Fibroblast of upper back skin (primary cell): ENCODE measurements at regions not wholly inside any gene's neighbourhood (a gene's known extent, or its start where the extent isn't known, plus 50 kb on each side); places are given as distances from the start of the nearest gene placed in this dataset.
"Not testable (repeated sequence)": the region's sequence is repeated elsewhere in the genome, so short reads cannot be mapped to it uniquely, and the experiment has no call there.

Experiments used
- DNase-seq: peaks from one replicate; pipeline ENCODE4 v3.0.0-alpha.2; 2013

DNA sequence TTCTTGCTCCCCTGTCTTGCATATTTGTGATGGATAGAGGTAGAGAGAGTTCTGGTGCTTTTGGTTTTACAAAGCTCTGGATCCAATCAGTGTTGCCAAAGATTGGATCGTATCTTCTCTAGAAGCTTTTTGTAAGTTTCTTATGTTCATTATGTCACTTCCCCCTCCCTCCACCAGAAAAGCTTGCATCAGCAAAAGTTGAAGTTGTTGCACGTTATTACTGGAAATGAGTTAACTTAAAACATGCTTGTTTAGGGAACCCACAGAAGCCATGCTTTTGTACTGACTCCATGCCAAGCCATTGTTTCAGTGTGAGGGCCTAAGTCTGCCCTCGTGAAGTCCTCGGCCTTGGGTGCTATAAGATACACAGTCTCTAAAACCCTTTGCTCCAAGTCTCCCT is 186.5 kb downstream of the ERCC6L2 start:
- peak; percentile 77 for DNase-seq

DNA sequence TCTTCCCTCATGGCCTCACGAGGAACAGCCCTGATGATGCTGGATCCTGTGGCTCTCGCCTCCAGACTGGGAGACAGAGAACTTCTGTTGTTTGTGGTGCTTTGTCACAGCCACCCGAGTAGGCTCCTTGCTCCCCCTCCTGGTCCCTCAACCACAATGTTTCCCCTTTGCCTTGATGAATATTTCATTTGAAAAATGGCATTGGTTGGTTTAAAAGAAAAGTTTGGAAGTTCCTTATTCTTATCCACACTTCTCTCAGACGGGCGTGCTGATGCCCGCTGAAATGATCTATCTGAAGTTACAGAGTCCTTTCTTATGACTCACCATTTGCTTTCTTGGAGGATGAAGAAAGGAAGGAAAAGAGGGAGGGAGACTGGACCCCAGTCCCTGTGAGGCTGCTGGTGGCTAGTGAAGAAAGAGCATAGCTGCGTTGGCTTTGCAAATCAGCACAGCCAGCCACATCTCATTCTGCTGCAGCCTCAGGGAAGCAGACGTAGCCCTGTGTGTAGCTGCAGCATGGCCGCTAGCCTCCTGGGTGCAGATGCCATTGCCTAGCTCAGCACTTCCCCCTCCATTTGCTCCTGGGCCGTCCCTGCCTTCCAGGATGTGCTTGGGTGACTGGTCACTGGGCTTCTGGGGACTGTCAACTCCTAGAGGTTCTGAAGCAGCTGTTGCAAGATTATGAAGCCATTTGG is 185.9 kb downstream of the ERCC6L2 start:
- peak; percentile 88 for DNase-seq

DNA sequence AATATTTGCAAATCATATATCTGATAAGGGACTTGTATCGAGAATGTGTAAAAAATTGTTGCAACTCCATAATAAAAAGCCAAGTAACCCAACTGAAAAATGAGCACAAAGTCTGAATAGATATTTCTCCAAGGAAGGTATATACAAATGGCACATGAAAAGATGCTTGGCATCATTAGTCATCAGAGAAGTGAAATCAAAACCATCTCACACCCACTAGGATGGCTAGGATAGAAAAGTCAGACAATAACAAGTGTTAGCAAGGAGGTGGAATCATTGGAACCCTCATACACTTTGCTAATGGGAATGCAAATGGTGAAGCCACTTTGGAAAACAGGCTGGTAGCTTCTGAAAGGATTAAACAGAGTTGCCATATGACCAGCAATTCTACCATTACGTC is 182.7 kb downstream of the ERCC6L2 start:
- DNase-seq = no peak

DNA sequence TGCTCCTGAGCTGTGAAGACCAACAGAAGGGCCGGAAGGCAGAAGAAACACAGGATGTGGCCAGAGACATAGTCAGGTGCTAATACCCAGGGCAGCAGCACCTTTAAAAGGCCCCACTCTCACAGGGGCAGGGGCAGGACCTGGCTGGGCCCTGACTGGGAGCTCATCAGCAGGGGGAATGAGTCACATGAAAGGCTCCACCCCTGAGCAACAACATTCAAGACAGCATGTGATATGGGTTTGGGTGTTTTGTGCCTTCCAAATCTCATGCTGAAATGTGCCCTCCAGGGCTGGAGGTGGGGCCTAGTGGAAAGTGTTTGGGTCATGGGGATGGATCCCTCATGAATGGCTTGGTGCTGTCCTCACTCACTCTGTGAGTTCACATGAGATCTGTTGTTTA is 181.7 kb downstream of the ERCC6L2 start:
- no peak for DNase-seq

DNA sequence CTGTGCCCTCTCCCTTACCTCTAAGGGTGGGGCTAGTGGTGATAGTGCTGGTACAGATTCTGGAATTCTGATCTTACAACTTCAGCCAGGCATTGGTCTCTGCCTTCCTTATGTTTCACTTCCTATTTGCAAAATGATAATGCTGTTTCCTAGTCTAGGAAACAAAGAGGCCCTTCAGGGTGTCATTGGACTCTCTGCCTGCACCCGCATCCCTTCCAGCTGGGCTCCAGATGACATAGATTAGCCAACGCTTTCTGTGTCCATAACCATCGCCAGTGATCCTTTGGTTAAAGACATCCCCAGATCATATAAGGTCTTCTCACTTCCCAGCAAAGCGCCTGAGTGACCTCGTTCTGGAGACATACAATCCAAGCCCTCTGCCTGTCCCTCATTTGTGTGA is 180.7 kb downstream of the ERCC6L2 start:
- DNase-seq = peak; percentile 6

DNA sequence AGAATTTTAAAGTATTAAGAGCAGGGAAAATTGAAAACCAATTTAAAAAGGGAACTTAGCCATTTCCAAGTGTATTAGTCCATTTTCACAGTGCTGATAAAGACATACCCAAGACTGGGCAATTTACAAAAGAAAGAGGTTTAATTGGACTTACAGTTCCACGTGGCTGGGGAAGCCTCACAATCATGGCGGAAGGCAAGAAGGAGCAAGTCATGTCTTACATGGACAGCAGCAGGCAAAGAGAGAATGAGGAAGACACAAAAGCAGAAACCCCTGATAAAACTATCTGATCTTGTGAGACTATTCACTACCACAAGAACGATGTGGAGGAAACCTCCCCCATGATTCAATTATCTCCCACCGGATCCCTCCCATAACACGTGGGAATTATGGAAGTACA is 178.8 kb downstream of the ERCC6L2 start:
- not testable (repeated sequence) for DNase-seq

DNA sequence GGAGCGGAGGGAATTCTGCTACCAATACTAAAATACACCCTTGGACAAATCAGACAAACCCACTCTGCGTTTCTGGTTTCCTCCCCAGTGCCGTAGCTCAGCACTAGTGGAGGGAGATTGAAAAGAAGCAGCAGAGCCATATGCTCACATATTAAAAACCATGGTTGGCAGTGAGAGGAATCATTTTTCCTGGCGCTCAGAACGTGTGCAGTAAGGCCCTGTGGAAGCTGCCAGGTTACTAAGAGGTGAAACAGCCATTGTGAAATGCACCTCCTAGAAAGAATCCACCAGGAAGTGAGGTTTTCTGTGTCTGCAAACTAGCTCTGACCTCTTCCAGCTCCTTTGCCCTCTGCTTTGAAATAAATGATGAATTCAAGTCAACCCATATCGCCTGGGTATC is 177.2 kb downstream of the ERCC6L2 start:
- DNase-seq = no peak

DNA sequence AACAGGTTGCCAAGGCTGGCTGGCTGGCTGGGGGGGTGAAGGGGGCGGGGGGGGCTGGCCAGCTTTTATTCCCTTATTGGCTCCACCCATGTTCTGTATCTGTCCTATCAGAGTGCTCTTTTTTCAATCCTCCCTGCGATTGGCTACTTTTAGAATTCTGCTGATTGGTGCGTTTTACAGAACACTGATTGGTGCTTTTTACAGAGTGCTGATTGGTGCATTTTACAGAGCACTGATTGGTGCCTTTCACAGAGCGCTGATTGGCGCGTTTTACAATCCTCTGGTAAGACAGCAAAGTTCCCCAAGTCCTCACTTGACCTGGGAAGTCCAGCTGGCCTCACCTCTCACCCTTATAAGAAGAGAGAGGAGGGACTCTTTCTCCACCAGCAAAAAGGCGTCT is 175.9 kb downstream of the ERCC6L2 start:
- no peak for DNase-seq

DNA sequence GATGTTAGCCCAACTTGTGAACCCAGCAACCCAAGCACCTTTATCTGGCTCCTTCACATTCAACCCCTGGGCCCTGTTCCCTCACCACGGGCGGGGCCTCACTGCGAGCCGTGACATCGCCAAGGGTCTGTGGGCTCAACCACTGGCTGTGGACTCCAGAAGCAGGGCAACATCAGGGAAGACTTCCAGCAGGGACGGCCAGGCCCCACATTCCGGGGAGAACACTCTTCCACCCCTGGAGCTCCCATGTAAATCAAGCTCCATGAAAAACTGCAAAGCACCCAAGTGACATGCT is 175.3 kb downstream of the ERCC6L2 start:
- no peak for DNase-seq

DNA sequence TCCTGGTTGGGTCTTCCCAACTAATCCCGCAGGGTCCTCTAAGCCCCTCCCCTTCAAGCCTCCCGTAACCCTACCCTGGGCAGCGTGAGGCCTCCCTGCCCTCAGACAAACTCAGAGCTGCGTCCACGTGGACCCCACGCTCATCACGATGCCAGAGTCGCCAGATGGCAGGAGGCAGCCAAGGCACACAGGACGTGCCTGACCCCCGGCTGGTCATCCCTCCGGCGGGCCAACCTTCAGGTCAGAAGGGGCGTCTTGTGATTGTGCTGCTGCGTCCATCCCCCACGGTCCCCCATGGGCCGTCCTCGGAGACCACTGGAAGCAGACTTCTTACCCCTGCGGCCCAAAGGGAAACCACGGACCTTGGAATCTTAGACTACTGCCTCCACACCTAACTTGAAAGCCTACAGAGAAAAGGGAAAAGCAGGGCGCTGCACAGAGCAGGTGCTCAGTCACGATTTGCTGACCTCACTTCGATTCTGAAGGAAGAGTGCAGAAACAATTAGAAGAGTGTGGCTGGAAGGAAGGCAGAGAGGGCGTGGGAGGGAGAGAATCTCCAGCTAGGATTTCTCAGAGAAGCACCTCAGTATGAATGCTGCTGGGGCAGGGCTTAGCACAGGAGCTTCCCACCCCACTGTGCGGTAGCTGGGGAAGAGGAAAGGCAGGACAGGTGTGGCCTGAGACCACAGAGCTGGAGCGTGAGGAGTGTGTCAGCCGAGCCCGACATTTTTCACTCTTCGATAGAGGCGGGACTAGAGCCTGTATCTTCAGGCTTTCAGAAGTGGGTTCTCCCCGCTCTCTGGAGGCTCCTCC is 174.8 kb downstream of the ERCC6L2 start:
- DNase-seq = no peak

DNA sequence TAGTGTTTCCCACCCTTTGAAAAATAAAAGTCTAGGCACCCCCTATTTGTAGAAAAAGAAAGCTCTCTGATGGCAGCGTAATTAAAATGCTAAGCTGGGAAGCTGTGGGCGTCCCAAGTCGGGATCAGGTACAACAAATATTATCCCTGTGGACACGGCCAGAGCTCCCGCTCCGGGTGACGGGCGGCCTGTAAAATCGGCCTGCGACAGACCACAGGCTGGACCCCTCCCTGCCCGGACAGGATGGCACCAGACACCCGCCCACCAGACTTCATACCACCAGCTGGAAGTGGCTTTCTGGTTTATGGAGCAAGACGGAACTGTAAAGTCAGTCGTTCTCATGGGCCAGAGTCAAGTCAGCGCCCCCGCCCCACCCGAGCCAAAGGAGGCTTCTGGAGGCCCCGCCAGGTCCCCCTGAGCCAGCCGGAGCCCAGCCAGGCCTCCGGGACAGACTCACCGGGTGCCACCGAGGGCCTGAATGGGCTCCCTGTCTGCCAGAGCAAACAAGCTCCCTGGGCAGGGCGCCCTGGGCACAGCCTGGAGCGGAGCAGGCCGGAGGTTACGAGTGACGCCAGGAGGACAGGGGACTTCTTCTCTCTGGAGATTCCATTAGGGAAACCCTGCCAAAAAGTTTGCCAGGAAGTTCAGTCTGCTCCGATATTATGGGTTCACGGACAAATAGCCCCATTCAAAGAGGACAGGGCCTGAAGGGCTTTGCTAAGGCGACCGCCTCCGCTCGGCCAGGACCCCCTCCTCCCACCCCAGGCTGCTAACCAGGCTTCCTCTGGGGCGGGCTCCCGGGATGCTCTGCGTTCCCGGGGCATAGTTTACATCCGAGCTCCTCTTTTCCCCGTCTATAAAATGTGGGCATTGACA is 173.7 kb downstream of the ERCC6L2 start:
- no peak for DNase-seq

DNA sequence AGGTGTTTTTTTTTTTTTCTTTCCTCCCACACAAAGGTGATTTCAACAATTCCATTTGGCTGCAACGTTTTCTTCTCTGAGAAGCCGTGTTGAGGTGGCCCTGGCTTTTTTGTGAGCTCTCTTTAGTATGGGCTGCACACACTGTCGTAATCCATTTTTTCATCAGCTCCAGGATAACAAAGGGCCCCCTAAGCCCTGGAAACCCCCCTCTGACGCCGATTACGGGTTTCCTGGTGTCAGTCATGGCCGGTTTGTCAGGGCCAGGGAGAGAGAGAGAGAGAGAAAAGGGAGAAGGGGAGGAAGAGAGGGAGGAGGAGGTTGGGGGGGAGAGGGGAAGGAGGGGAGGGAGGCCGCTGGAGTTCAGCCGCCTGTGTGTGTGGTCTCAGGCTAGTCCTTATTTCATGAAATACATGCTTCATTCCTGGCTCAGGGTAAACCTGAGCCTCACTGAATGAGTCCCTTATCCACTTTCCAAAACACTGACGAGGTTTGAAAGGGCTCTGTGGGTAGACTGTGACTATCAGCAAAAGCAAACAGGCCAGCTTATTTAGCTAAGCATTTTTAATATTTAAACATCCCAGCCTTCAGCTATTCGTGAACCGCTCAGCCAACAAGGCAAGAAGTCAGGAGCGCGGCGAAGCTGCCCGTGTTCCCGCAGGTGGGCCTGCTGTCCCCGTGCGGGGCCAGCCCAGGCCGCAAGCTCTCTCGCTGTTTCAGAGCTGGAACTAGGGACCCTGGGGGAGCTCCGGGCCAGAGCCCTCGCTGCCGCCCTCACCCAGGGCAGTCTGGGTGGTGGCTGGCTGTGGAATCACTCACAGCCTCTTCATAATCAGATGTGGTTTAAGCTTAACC is 172.8 kb downstream of the ERCC6L2 start:
- peak; percentile 45 for DNase-seq

DNA sequence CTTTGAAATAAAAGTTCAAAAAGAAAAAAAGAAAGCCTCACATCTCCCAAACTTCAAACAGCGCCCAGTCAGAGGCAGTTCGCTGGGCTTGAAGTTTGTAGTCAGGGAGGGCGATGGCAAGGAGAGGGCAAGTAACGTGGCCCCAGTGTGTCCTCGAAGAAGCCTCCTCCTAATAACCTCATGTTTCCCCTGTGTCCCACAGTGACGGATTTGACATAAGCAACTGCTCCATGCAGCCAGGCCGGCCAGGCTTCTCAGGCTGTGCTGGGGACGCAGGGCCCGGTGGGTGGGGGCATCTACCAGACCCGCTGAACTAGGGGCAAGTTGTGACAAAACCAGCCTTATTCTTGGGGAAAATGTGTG is 172.2 kb downstream of the ERCC6L2 start:
- DNase-seq = no peak

DNA sequence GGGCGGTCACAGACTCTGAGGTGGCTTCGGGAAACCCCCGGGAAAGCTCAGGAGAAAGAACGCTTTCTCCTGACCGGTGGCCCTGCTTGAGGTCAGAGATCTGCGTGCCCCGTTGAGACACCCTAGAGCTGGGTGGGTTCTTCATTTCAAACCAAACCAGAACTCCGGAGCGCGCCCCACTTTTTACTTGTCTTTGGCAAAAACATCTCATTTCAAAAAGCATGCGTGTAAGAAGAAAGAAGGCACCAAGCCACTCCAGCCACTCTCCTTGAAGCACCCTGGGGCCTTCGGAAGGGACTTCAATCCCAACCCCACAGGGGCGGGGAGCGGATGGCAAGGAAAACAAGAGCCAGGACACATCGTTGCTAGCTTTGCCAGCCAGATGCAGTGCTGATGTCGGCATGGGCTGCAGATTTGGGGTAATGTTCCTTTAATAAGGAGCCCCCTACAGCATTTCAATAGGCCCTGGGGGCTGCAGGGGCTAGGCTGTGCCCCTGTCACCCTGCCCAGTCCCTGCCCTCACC is 171.7 kb downstream of the ERCC6L2 start:
- DNase-seq = no peak

DNA sequence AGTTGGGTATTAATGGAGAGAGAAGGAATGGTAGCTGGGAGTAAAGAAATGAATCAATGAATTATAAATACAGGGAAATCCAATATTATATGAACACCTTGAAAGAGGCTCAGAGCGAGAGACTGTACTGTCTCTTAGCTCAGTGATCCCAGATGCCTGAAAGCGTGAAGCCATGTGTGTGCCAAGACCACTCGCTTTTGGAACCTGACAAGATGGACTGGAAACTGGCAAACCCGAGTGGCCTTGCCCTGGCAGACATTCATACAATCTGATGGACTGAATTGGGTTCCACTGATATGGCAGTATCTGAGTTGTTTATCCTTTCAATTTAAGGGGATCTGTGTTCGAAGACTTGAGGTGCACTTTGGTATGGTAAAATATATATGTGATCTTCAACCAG is 170.3 kb downstream of the ERCC6L2 start:
- no peak for DNase-seq

DNA sequence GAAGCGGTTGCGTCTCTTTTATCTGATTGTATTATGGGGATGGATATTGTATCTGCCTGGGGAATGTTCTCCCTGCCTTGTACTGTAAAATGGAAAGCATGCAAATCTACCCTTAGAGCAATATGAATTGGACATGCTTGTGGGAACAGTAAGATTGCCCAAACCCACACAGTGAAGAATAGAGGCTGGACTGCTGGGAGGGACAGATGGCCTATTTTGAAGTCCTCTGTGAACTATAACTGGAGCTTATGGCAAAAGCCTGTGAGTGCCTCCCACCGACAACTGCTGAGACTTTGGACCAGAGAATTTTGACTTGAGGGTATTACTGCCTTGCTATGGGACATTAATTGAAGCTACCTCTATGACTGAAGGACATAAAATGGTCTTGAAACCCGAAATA is 168.9 kb downstream of the ERCC6L2 start:
- no peak for DNase-seq

DNA sequence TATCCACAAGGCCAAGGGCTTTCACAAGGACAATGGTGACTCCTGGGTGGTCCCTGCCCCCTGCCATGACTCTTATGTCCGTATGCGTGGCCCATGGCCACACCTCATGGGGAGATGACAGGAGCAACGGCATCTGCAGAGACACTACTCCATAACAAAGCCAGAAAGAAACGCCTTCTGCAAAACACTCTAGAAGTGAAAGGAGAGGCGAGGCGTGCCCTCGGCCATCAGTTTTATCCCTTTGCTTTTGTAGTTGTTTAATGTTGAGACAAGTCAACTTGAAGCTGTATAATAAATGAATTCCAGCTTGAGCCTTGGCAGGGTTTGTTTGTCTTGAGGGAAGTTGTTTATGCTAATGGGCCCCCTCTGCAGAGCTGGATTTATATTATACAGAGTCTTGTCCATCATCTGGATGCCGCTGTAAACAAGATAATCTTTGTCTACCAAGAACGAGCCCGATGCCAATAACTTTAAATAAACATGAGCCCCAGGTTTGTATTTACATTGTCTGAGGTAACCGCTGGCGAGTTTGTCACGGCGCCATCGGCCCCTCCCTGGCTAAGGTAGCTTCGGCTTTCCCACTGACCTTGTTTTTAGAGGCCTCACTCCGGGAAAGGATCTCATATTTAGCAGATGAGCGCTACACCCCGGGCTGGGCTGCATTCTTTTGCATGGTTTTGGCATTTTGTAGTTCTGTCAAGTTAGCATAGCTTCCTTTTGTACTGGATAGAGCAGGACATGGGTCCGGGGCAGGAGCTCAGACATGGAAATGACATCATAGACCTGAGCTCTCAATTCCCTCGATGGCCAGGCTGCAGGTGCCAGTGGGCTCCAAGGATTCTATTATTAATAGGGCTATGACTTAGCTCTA is 165.3 kb downstream of the ERCC6L2 start:
- DNase-seq = no peak

DNA sequence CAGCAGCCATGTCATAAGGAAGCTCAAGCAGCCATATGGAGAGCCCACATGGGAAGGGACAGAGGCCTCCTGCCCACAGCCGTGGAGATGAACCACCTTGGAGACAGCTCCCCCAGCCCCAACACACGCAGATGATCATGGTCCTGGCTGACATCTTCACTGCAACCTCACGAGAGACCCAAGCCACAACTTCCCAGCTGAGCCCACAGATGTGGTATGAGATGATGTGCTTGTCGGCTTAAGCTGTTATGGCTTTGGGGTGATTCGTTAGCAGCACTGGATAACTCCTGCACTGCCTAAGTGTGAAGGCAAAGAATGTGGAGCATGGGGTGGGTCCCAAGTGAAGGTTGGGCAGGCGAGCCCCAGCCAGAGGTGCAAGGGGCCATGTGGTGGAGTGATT is 163.4 kb downstream of the ERCC6L2 start:
- DNase-seq = no peak

DNA sequence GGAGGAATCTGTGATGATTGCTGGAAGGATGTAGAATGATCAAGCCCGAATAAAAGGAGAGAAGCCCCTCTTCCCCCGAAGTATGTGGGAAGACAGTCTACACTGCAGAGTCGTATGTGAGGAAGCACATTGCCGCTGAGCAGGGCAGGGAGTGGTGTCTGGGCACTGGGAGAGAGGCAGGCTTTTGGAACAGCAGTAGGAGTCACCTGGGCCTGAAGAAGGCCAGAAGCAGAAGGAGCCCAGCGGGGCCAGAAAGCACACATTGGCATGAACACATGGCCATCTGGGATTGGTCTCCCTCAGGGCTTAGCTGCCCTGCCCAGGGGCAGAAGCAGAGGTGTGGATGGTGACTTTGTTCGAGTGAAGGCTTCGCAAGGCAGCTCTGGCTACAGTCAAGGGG is 162.8 kb downstream of the ERCC6L2 start:
- no peak for DNase-seq

DNA sequence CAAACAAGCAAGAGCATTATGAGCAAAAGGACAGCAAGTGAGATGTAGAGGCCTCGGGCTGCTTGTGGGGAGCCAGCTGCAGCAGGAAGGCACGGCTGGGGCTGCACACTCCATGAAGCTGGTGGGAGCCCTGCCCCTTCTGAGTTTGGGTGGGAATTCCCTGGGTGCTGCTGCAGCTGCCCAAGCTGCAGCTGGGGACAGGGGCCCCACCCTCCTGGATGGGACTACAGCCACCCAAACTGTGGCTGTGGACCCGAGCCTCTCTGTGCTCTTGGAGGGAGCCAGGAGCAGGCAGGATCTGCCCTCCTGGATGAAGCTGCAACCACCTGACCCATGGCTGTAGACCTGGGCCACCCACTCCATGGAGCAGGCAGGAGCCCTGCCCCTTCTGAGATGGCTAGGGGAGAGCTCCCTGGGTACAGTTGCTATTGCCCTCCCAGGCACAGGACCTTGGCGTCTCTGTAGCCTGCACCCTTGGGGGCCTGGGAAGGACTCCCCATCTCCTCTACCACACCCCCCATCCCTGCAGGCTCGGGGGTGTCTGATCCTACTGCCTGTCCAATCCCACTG is 159.1 kb downstream of the ERCC6L2 start:
- DNase-seq = no peak

DNA sequence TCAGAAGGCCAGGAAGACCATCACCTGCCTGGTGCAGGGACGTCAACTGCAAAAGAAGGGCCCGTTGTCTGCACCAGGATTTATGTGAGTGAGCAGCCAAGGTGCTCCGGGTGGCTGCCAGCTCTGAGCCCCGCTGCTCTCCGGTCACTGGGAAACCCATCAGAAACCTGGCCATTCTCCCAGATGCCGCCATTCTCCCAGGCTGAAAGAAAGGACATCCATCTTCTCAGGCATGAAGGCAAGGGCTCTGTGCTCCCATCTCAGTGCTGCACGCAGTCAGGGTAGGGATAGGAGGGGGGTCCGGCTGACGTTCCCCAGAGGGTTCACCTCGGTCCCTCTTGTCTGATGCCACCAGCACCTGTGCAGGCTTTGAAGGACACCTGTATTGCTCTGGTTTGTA is 158.4 kb downstream of the ERCC6L2 start:
- DNase-seq = no peak
